H9 (cell line): ENCODE measurements at regions not wholly inside any gene's neighbourhood (a gene's known extent, or its start where the extent isn't known, plus 50 kb on each side); places are given as distances from the start of the nearest gene placed in this dataset.
"Not testable (repeated sequence)": the region's sequence is repeated elsewhere in the genome, so short reads cannot be mapped to it uniquely, and the experiment has no call there.

Source experiments
- DNase-seq: peaks from one replicate; pipeline ENCODE4 v3.0.0-alpha.2; 2017
- H2AFZ ChIP-seq: one replicate; pipeline ENCODE4 v1.6.1; 2013; ENCODE audit warnings: mild to moderate bottlenecking, low read length, control low read depth, moderate library complexity
- H2AK5ac ChIP-seq: 2 replicates; pipeline ENCODE4 v1.6.1; 2013; ENCODE audit warnings: low read length, control low read depth, mixed read lengths; ENCODE audit not compliant: insufficient read length
- H2BK120ac ChIP-seq: one replicate; pipeline ENCODE4 v1.6.1; 2013; ENCODE audit warnings: low read depth, mild to moderate bottlenecking, low read length, control low read depth, inconsistent platforms; ENCODE audit not compliant: poor library complexity, severe bottlenecking
- H2BK12ac ChIP-seq: 2 replicates; pipeline ENCODE4 v1.6.1; 2013; ENCODE audit warnings: low read length, control low read depth, mixed read lengths, low read depth; ENCODE audit not compliant: insufficient read length
- H2BK15ac ChIP-seq: 2 replicates; pipeline ENCODE4 v1.6.1; 2013; ENCODE audit warnings: low read depth, low read length, control low read depth
- H2BK20ac ChIP-seq: one replicate; pipeline ENCODE4 v1.6.1; 2013; ENCODE audit warnings: low read depth, mild to moderate bottlenecking, low read length, control low read depth, inconsistent platforms; ENCODE audit not compliant: poor library complexity, severe bottlenecking
- H2BK5ac ChIP-seq: 2 replicates; pipeline ENCODE4 v1.6.1; 2013; ENCODE audit warnings: low read length, control low read depth, mixed read lengths; ENCODE audit not compliant: insufficient read length
- H3K14ac ChIP-seq: 2 replicates; pipeline ENCODE4 v1.6.1; 2013; ENCODE audit warnings: low read length, control low read depth; ENCODE audit not compliant: insufficient read depth
- H3K18ac ChIP-seq: 2 replicates; pipeline ENCODE4 v1.6.1; 2013; ENCODE audit warnings: low read depth, mild to moderate bottlenecking, mixed read lengths, low read length, control low read depth; ENCODE audit not compliant: insufficient read length
- H3K23ac ChIP-seq: 2 replicates; pipeline ENCODE4 v1.6.1; 2013; ENCODE audit warnings: low read length, control low read depth, mixed read lengths, low read depth; ENCODE audit not compliant: insufficient read length
- H3K23me2 ChIP-seq: 2 replicates; pipeline ENCODE4 v1.6.1; 2013; ENCODE audit warnings: low read depth, mild to moderate bottlenecking, mixed read lengths, low read length, control low read depth; ENCODE audit not compliant: insufficient read length, poor library complexity, severe bottlenecking
- H3K27ac ChIP-seq: 2 replicates; pipeline ENCODE4 v1.5.1; 2013; ENCODE audit warnings: low read length, control low read depth, mixed read lengths, low read depth; ENCODE audit not compliant: insufficient read length
- H3K27me3 ChIP-seq: 2 replicates; pipeline ENCODE4 v1.6.1; 2013; ENCODE audit warnings: low read length, control low read depth, inconsistent platforms; ENCODE audit not compliant: insufficient read depth
- H3K4ac ChIP-seq: 2 replicates; pipeline ENCODE4 v1.6.1; 2013; ENCODE audit warnings: low read depth, mild to moderate bottlenecking, control low read depth, inconsistent platforms, low read length, moderate library complexity
- H3K4me1 ChIP-seq: 2 replicates; pipeline ENCODE4 v1.6.1; 2013; ENCODE audit warnings: low read length, control low read depth, inconsistent platforms; ENCODE audit not compliant: insufficient read depth
- H3K4me2 ChIP-seq: 2 replicates; pipeline ENCODE4 v1.6.1; 2013; ENCODE audit warnings: low read length, control low read depth, mixed read lengths; ENCODE audit not compliant: insufficient read length, insufficient read depth
- H3K56ac ChIP-seq: 2 replicates; pipeline ENCODE4 v1.6.1; 2013; ENCODE audit warnings: low read depth, mild to moderate bottlenecking, mixed read lengths, low read length, control low read depth; ENCODE audit not compliant: insufficient read length
- H3K79me1 ChIP-seq: 2 replicates; pipeline ENCODE4 v1.6.1; 2013; ENCODE audit warnings: low read depth, mild to moderate bottlenecking, moderate library complexity, low read length, control low read depth, inconsistent platforms; ENCODE audit not compliant: insufficient read depth, poor library complexity, severe bottlenecking
- H3K79me2 ChIP-seq: 2 replicates; pipeline ENCODE4 v1.6.1; 2013; ENCODE audit warnings: low read length, control low read depth, inconsistent platforms; ENCODE audit not compliant: insufficient read depth
- H3K9ac ChIP-seq: 2 replicates; pipeline ENCODE4 v1.6.1; 2013; ENCODE audit warnings: low read length, control low read depth, mixed read lengths; ENCODE audit not compliant: insufficient read length; ENCODE audit errors: extremely low read depth
- H3K9me3 ChIP-seq: one replicate; pipeline ENCODE4 v1.6.1; 2013; ENCODE audit warnings: low read depth, low read length, inconsistent platforms; ENCODE audit not compliant: control insufficient read depth
- H3T11ph ChIP-seq: one replicate; pipeline ENCODE4 v1.6.1; 2013; ENCODE audit warnings: mild to moderate bottlenecking, low read length, control low read depth, inconsistent platforms
- H4K20me1 ChIP-seq: one replicate; pipeline ENCODE4 v1.6.1; 2013; ENCODE audit not compliant: control insufficient read depth, insufficient read length, insufficient read depth
- H4K5ac ChIP-seq: 2 replicates; pipeline ENCODE4 v1.6.1; 2013; ENCODE audit warnings: low read depth, mild to moderate bottlenecking, mixed read lengths, low read length, control low read depth; ENCODE audit not compliant: insufficient read length
- H4K8ac ChIP-seq: replicated peaks from 2 replicates; pipeline ENCODE4 v1.6.1; 2013; ENCODE audit warnings: low read length, control low read depth, mixed read lengths, low read depth; ENCODE audit not compliant: insufficient read length
- H4K91ac ChIP-seq: 2 replicates; pipeline ENCODE4 v1.6.1; 2013; ENCODE audit warnings: low read depth, mild to moderate bottlenecking, moderate library complexity, mixed read lengths, low read length, control low read depth; ENCODE audit not compliant: insufficient read length
- H3K27ac Mint-ChIP-seq, 3 experiments: 2 replicates in 2 of 3; 3 replicates in 1 of 3; pipeline ENCODE4 v1.8.0; 2020 to 2021; ENCODE audit warnings: mixed read lengths in 3 of 3, mild to moderate bottlenecking in 1 of 3, moderate library complexity in 1 of 3
- H3K27me3 Mint-ChIP-seq: 2 replicates; pipeline ENCODE4 v1.8.0; 2021; ENCODE audit warnings: low read depth, mild to moderate bottlenecking, moderate library complexity, mixed read lengths
- H3K36me3 Mint-ChIP-seq, 3 experiments: 2 replicates in 2 of 3; 3 replicates in 1 of 3; pipeline ENCODE4 v1.8.0; 2020 to 2021; ENCODE audit warnings: low read depth in 3 of 3, mixed read lengths in 3 of 3; ENCODE audit not compliant: insufficient read depth in 1 of 3
- H3K4me1 Mint-ChIP-seq, 2 experiments: 2 replicates each; pipeline ENCODE4 v1.8.0; 2020; ENCODE audit warnings: mixed read lengths in 2 of 2
- H3K4me3 Mint-ChIP-seq, 2 experiments: 2 replicates in 1 of 2; 3 replicates in 1 of 2; pipeline ENCODE4 v1.8.0; 2020 to 2021; ENCODE audit warnings: mild to moderate bottlenecking in 2 of 2, mixed read lengths in 2 of 2, moderate library complexity in 1 of 2
- H3K9me3 Mint-ChIP-seq, 2 experiments: 2 replicates in 1 of 2; 3 replicates in 1 of 2; pipeline ENCODE4 v1.8.0; 2020; ENCODE audit warnings: mild to moderate bottlenecking in 2 of 2, mixed read lengths in 2 of 2, moderate library complexity in 1 of 2
- CTCF ChIP-seq: fragments of 200-600 bp; sonication (generic); conservative IDR thresholded peaks from 3 replicates; pipeline ENCODE4 v1.8.0; 2021; ENCODE audit warnings: antibody characterized with exemption, mild to moderate bottlenecking
- WGBS: extraction: QIAGEN DNeasy Blood & Tissue Kit; methylation state at CpG from one replicate; pipeline ENCODE4 v1.1.7; 2013; ENCODE audit warnings: missing lambda C conversion rate, low lambda C conversion rate, mixed read lengths; ENCODE audit not compliant: insufficient read length; ENCODE audit errors: extremely low coverage; 5-methylcytosine and 5-hydroxymethylcytosine counted together

- H3K56ac ChIP-seq = no peak overlapping the region
- no peak overlapping the region for H3K9ac ChIP-seq
- no peaks in the 10 kb centered on the region; the same call in 1 of the 2 replicates for H3K79me2 ChIP-seq
- no peak overlapping the region for H2BK5ac ChIP-seq
- no peak overlapping the region for H2BK20ac ChIP-seq
- H4K91ac ChIP-seq = no peak overlapping the region
- no peaks in the 10 kb centered on the region for H4K20me1 ChIP-seq
- H3K4me1 ChIP-seq = no peaks in the 10 kb centered on the region
- no peak overlapping the region for H3K4ac ChIP-seq
- H3T11ph ChIP-seq = no peak overlapping the region
- no peak overlapping the region for H2AK5ac ChIP-seq
- no peak overlapping the region for H4K5ac ChIP-seq
- no peak overlapping the region for H3K18ac ChIP-seq
- no peak for TF ChIP-seq CTCF
- no peak overlapping the region for H3K27ac ChIP-seq
- no peak overlapping the region for H3K27ac Mint-ChIP-seq
- H3K79me1 ChIP-seq = no peaks in the 10 kb centered on the region
- H3K9me3 Mint-ChIP-seq = peaks cover 24 to 31% of the 10 kb centered on the region in 2 experiments
- H3K23ac ChIP-seq = no peak overlapping the region
- H3K36me3 Mint-ChIP-seq = peaks cover 16 to 22% (median 16%) of the 10 kb centered on the region in 3 experiments
- no peaks in the 10 kb centered on the region; a peak in 1 of 4 replicates for H3K4me1 Mint-ChIP-seq
- no peaks in the 10 kb centered on the region for H3K27me3 ChIP-seq
- H2BK12ac ChIP-seq = no peak overlapping the region
- peaks cover 5% of the 10 kb centered on the region for H3K27me3 Mint-ChIP-seq
- no peak overlapping the region for H2BK120ac ChIP-seq
- H4K8ac ChIP-seq = no peak overlapping the region
- no peak overlapping the region for H3K4me3 Mint-ChIP-seq
- H3K14ac ChIP-seq = no peak overlapping the region
- peaks cover 18% of the 10 kb centered on the region for H3K9me3 ChIP-seq
- no peak overlapping the region for H2AFZ ChIP-seq
- no peak overlapping the region for H3K4me2 ChIP-seq
- no peak overlapping the region for H2BK15ac ChIP-seq
- no CpG with 5 or more reads among the region's 1 CpG for WGBS
- no peak for DNase-seq
- no peaks in the 10 kb centered on the region for H3K23me2 ChIP-seq
Measured at GRCh38 chr16:66025751-66026150, 340.7 kb upstream of the CDH5 start.

GRCh38 chr16:66024567-66024966 lies 341.9 kb upstream of the CDH5 start:
- not testable (repeated sequence) for H3K79me2 ChIP-seq, H3K18ac ChIP-seq, H2BK120ac ChIP-seq, H2AFZ ChIP-seq, H3T11ph ChIP-seq, H2BK5ac ChIP-seq, H2BK20ac ChIP-seq, H3K4me2 ChIP-seq, DNase-seq, H4K20me1 ChIP-seq, H4K8ac ChIP-seq, H3K9ac ChIP-seq, H3K4ac ChIP-seq, H4K5ac ChIP-seq, H3K14ac ChIP-seq, H2BK15ac ChIP-seq, H3K27me3 ChIP-seq, H3K23me2 ChIP-seq, H3K4me3 Mint-ChIP-seq, H2BK12ac ChIP-seq, H3K79me1 ChIP-seq, H3K27ac ChIP-seq, H2AK5ac ChIP-seq, H3K27ac Mint-ChIP-seq, H3K56ac ChIP-seq, H3K4me1 ChIP-seq, H3K27me3 Mint-ChIP-seq, H4K91ac ChIP-seq, H3K23ac ChIP-seq, H3K4me1 Mint-ChIP-seq
- peaks cover 18% of the 10 kb centered on the region for H3K9me3 ChIP-seq
- 100% methylated on average over 1 of the region's 2 CpGs for WGBS
- H3K36me3 Mint-ChIP-seq = peaks cover 16 to 22% (median 17%) of the 10 kb centered on the region in 3 experiments
- peaks cover 24 to 31% of the 10 kb centered on the region in 2 experiments for H3K9me3 Mint-ChIP-seq
